ENCODE measurements at regions not wholly inside any gene's neighbourhood (a gene's known extent, or its start where the extent isn't known, plus 50 kb on each side); places are given as distances from the start of the nearest gene placed in this dataset.
"Not testable (repeated sequence)": the region's sequence is repeated elsewhere in the genome, so short reads cannot be mapped to it uniquely, and the experiment has no call there.

- not testable (repeated sequence) for TF ChIP-seq POLR2AphosphoS5 (IDR thresholded peaks at IDR 0.05; ENCODE audit: insufficient read depth, low read depth, low read length); CTCF (IDR thresholded peaks at IDR 0.05; ENCODE audit: extremely low read depth in 1 of 2, insufficient read depth in 1 of 2, low read depth in 1 of 2, low read length in 2 of 2); GATA2 (IDR thresholded peaks at IDR 0.05; ENCODE audit: insufficient read depth, insufficient read length, low read depth, low read length); POLR2A (IDR thresholded peaks at IDR 0.05; ENCODE audit: low read depth, low read length)
Measured at GRCh38 chr7:66574768-66575167, 53.9 kb upstream of the KCTD7 start.
